AG09319 (cell line): ENCODE measurements at regions not wholly inside any gene's neighbourhood (a gene's known extent, or its start where the extent isn't known, plus 50 kb on each side); places are given as distances from the start of the nearest gene placed in this dataset.
A peak's percentile ranks its signal among the peaks of the same experiment; 100 is the strongest.

Experiments used
- DNase-seq: peaks from one replicate; pipeline ENCODE4 v3.0.0-alpha.2; 2010; ENCODE audit warnings: low read depth; ENCODE audit errors: extremely low read depth
- CTCF ChIP-seq: IDR thresholded peaks from 2 replicates; pipeline ENCODE4 v1.5.1; 2011; ENCODE audit warnings: low read depth, mild to moderate bottlenecking, inconsistent platforms, low read length, moderate library complexity

GRCh38 chr4:186943411-186943810 lies 219.8 kb upstream of the FAT1 start:
- TF ChIP-seq CTCF: no peak
- DNase-seq: no peak

- no peak for TF ChIP-seq CTCF
- no peak for DNase-seq
These were observed 222.5 kb upstream of the FAT1 start for GRCh38 chr4:186946136-186946535.

GRCh38 chr4:186946682-186947294 lies 223.1 kb upstream of the FAT1 start:
- no peak for DNase-seq
- TF ChIP-seq CTCF: peak; percentile 2

- TF ChIP-seq CTCF: peak; percentile 43
- no peak for DNase-seq
These were observed 224.9 kb upstream of the FAT1 start for GRCh38 chr4:186948361-186949242.

- TF ChIP-seq CTCF: no peak
- DNase-seq: no peak
These were observed 226.2 kb upstream of the FAT1 start for GRCh38 chr4:186949847-186950246.

- no peak for TF ChIP-seq CTCF
- no peak for DNase-seq
These were observed 229.1 kb upstream of the FAT1 start for GRCh38 chr4:186952709-186953108.

GRCh38 chr4:186953599-186954260 lies 230.1 kb upstream of the FAT1 start:
- no peak for DNase-seq
- TF ChIP-seq CTCF: no peak
